Putamen (tissue), 1 donor: ENCODE measurements at regions not wholly inside any gene's neighbourhood (a gene's known extent, or its start where the extent isn't known, plus 50 kb on each side); places are given as distances from the start of the nearest gene placed in this dataset.
"Not testable (repeated sequence)": the region's sequence is repeated elsewhere in the genome, so short reads cannot be mapped to it uniquely, and the experiment has no call there.

Source experiments
- DNase-seq: peaks from one replicate; pipeline ENCODE4 v3.0.0-alpha.2; 2016; ENCODE audit warnings: low spot score

DNA sequence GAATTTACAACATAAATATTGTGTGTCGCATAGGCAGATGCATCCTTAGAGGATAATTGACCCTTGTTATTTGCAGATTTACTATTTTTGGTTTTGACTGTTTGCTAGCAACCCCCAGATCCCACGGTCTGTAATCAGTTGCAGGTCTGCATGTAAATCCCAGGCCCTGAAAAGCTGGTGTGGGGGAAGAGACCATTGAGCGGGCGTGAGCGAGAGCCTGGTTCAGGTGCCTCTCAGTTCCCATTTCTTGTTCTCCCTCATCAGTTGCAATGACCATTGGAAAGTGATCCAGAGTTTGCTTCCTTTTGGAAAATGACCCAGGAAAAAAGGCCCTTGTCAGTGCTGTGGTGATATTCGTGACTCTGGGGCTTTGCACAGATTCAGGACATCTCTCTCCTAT lies 238.9 kb downstream of the UACA start:
- no peak for DNase-seq

DNA sequence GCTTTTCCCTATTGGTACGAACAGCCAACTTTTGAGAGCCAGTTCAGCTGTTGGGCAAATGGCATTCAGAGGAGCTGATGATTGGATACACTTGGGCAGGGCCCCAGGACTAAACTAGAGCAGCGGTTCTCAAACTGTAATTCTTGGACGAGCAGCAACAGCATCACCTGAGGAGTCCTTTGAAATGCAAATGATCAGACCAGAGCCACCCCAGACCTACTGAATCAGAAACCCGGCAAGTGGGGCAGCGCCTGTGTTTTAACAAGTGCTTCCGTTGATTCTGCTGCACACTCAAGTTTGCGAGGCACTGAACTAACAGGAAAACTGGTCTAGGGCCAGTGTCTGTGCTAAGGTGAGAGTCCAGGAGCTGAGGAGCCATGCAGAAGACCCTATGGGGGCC lies 239.7 kb downstream of the UACA start:
- no peak for DNase-seq

DNA sequence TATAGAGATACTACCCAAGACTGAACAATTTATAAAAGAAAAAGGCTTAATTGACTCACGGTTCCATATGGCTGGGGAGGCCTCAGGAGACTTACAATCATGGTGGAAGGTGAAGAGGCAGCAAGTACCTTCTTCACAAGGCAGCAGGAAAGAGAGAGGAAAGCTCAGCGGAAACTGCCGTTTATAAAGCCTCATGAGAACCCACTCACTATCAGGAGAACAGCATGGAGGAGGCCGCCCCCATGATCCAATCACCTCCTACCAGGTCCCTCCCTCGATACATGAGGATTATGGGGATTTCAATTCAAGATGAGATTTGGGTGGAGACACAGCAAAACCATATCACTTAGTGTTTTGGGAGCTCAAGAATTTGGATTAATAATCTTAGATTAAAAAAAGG lies 240.2 kb downstream of the UACA start:
- DNase-seq: no peak

DNA sequence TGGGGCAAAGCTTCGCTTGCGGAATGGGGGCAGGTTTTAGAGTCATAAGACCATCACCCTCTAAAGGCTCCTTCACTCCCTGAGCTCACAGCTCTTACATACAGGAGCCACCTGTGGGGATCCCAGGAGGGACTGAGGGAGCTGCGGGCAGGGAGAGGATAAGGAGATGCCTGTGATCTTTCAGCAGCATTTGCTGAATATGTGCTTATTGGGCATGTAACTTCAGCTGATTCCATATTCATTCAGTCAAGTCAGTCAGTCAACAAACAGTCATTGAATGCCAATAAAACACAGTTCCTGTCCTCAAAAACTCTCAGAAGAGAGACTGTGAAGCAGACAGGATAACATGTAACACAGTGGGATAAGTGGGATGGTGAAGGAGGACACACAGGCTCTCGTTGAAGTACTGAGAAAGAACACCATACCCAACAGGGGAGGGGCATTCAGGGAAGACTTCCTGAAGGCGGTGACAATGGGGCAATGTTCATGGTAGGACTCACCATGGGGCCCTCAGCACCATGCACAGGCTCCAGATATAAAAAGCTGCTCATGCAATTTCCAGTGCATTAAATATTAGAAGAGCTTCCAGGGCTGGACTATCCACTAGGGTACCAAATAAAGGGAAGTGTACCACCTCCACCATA lies 240.9 kb downstream of the UACA start:
- DNase-seq: no peak

DNA sequence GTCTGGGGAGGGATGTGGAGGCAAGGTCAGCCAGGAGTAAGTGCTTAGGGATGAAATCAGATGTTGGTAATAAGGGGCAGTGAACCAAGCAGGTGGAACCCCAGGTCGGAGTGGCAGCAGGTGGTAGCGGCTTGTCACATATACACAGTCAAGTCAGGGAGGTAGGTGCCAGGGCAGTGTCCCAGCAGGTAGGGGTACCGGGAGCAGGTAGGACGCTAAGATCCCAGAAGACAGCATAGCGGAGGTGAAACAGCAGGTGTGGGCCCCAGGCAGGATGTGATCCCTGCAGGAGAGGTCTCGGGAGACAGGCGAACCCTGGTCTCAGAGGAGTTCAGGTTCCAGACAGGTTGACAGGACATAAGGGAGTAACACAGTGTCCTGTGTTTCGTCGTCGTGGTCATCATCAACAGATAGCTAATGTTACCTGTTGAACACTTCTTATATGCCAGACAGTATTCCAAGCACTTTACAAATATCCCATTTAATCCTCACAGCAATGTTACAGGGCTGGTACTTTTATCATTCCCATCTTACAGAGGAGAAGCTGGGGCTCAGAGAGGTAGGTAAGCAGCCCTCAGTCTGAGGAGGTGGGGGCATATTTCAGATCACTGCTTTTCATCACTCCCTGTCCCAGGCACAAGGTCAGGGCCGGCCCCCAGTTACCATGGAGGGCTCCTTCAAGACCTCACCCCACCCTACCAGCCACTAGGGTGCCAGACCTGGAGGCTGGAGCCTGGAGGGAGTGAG lies 241.6 kb downstream of the UACA start:
- DNase-seq: no peak

DNA sequence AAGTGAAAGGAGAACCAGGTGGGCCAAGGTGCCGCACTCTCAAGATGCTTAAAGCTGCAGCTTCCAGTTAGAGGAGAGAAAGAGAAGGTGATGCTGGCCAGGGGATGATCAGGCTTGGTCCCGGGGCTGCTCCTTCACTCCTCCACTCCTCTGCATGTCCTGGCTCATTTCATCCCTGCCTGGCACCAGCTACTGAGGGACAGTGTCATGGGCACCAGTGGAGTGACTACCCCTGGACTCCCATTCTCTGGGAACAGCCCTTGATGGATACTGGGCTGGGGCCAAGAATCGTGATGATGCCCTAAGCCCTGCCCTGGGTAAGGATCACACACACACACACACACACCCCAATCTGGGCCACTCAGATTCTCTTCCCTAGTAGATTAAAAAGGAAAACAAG lies 243.7 kb downstream of the UACA start:
- DNase-seq: no peak

DNA sequence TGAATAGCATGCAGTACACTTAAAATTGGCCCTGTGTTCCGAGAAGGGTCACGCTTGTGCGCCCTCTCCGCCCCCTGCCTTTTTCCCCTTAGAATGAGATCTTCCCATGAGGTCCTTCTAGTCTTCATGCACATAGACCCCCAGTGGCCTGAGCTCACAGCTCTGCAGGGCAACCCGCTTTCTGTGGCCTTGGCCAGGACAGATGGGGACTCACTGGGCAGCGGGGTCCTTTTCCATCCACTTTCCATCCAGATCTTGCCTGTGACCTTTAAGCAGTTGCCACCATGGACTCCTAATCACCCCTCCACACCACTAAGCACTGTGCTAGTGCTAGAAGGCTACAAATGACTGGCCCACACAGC lies 244.4 kb downstream of the UACA start:
- DNase-seq: no peak

DNA sequence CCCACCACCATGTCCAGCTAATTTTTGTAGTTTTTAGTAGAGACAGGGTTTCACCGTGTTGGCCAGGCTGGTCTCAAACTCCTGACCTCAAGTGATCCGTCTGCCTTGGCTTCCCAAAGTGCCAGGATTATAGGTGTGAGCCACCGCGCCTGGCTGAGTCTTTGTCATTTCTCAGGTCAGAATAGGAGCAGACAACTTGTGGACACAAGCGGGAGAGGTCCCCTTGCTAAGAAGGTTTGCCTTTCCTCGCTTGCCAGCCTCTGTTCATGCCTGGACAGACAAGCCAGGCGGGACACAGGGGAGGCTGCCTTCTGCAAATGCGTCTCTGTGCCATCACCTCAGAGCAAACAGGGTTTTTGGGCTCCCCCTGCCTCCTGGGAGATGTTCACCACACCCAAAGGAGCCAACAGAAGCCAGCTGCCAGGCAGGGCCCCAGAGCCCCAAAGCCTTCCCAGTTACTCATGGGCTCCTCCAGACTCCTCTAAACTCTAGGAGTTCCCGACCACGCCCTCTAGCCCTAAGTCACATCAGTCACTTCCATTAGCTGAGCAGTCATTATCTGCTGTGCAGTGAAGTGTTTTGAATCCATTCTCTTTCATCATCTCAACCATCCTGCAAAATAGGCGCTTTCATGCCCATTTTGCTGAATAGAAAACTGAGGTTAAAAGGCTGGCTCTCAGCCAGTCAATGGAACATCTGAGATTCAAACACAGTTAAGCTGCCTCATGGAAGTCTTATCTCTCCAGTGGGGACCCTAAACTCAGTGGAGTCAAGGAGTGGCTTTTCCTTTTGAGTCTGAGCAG lies 245.0 kb downstream of the UACA start:
- DNase-seq: no peak

DNA sequence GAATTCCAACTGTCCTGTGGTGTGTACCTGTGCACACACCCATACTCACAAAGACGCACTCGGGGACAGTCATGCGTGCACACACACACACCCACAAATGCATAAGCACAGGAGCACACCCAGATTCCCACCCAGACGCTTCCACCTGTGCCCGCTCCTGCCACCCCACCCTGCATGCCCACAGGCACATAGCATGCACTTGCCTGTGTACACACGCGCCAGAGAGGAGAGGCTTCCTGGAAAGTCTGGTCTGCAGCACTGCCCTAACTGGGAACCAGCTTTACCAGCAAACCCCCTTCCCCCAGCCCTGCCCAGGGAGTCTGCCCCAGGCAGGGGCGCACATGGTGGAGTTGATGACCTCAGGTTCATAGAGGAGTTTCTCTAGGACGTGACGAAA lies 246.2 kb downstream of the UACA start:
- no peak for DNase-seq

DNA sequence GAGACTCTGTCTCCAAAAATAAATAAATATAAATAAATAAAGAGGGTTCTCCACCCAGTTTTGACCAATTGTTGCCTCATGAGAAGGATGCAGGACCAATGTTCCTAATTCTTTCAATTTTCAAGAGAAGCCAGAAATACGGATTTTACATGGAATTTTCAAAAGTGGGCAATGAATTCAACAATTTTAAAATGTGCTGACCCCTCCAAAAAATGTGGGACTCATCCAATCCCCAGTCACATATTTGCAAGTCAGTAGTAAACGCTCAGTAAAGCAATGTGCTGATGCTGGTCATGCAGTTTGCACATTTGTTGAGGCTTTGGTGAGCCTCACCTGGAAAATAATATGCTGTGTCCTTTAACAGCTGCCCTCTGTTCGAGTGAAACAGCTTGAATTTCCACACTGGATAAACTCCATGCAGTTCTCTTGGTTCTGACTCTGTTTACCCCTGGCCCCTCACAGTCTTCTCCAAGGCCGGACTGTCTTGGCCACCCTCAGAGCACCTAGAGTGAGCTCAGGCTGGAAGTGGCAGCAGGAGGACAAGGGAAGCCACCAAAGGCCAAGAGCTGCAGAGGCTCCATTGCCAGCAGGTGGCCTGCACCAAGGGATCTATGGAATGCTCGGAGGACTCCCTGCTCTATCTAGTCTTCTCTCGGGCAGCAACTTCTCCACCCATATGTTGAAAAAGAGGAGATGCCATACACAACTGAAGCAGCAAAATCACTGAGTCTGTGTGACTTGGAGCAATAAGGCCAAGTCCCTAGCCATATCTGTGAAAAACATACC lies 246.8 kb downstream of the UACA start:
- DNase-seq: no peak

DNA sequence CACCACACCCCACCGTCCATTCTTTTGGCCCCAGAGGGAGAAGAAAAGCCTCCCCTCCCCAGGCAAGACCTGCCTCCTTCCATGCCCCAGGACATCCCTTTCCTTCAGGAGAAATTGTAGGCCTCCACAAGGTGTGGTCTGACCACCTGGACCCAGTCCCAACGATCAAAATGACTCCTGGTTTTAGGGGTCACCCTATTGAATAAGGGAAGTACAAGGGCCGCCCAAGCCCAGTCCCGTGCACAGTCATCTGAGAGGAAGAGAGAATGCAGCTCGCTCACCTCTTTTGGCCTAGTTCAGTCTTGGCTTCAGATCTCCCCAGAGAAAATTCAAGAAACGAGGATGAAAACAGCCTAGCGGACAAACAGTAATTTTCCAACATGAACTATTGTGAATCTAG lies 249.1 kb downstream of the UACA start:
- DNase-seq: no peak

DNA sequence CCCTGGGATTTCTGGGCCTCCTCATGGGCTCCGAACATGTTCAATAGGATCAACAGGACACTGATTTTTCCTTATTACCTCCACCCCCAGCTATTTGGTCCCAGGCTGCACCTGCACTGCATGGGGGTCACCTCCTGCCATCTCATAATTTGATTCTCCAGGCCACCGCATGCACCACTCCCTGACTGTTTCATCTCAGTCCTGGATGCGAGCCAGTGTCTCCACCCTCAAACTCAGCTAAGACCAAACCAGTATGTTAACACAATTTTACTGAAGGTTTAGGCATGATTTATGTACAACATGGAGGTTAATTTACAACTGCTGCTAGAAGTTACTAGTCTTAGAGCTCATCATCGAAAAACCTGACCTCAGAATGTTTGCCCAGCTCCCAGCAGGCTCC lies 249.5 kb downstream of the UACA start:
- no peak for DNase-seq

DNA sequence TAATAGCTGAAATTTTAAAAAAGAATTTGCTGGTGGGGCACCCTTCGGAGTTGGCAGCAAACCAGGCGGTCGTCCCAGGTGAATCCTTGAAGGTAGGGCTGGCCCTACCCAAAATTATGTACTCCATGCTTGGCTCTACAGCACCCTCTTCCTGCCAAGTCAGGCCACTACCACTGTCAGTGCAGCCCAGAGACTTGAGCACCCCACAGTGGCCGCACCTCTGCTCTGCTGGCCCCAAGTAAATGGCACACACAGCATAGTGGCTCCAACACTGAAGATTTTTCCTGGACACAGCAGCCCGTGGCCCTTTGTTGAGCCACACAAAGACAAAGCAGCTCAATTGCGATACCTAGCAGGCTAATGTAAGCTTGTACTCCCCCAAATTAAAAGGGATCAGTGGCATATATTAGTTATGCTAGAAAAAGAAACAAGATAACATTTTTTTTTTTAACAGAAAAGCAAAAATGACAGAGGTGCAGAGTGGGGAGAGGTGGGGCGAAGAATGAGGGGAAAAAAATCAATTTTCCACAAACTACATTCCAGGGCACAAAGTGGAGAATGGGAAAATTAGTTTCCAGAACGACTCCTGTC lies 250.5 kb downstream of the UACA start:
- no peak for DNase-seq

DNA sequence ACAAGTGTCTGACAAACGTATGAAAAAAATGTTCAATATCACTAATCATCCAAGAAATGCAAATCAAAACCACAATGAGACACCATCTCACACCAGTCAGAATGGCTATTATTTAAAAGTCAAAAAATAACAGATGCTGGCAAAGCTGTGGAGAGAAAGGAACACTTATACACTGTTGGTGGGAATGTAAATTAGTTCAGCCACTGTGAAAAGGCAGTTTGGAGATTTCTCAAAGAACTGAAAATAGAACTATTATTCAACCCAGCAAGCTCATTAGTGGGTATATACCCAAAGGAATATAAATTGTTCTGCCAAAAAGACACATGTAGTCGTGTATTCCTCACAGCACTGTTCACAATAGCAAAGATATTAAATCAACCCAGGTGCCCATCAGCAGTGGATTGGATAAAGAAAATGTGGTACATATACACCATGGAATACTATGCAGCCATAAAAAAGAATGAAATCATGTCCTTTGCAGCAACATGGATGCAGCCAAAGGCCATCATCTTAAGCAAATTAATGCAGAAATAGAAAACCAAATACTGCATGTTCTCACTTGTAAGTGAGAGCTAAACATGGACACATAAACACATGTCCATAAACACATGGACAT lies 251.3 kb downstream of the UACA start:
- not testable (repeated sequence) for DNase-seq

DNA sequence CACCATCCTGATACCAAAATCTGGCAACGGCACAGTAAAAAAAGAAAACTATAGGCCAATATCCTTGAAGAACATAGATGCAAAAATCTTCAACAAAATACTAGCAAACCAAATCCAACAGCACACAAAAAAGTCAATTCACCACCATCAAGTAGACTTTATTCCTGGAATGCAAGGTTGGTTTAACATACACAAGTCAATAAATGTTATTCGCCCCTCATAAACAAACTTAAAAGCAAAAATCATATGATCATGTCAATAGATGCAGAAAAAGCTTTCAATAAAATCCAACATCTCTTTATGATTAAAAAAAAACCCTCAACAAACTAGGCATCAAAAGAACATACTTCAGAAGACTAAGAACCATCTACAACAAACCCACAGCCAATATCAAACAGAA lies 252.9 kb downstream of the UACA start:
- DNase-seq: no peak

DNA sequence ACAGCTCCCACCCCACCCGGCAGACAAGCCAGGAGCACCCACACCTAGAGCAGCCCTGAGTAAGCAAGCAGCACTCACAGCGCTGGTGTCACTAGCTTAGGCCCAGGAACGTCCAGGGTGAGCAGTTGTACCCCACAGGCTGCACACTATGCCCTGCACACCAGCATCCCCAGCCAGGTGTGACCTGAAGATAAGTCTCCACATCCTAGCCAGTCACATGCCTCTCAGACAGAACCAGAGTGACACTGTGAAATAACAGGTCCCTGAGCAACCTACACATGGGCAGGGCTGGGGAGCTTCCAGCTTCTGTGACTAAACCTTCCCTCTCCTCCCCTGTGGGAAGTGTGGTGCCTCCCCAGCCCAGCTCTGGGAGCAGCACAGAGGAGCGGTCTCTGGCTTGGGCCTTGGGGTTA lies 253.6 kb downstream of the UACA start:
- no peak for DNase-seq

DNA sequence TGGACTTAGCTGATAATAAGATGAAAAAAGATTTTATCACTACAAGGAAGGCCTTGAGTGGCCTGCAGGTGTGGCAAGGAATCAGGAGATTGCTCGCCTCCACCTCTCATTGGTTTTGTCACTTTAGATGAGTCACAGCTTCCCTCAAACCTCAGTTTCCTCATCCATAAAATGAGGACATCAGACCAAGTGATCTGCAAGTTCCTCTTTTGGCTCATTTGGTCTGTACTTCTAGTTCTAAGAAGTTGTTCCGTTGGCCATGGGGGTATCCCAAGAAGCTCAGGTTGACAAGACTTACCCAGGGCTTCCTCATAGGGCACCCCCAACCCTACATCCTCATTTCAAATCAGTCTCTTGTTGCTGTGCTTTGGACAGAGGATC lies 254.1 kb downstream of the UACA start:
- no peak for DNase-seq

DNA sequence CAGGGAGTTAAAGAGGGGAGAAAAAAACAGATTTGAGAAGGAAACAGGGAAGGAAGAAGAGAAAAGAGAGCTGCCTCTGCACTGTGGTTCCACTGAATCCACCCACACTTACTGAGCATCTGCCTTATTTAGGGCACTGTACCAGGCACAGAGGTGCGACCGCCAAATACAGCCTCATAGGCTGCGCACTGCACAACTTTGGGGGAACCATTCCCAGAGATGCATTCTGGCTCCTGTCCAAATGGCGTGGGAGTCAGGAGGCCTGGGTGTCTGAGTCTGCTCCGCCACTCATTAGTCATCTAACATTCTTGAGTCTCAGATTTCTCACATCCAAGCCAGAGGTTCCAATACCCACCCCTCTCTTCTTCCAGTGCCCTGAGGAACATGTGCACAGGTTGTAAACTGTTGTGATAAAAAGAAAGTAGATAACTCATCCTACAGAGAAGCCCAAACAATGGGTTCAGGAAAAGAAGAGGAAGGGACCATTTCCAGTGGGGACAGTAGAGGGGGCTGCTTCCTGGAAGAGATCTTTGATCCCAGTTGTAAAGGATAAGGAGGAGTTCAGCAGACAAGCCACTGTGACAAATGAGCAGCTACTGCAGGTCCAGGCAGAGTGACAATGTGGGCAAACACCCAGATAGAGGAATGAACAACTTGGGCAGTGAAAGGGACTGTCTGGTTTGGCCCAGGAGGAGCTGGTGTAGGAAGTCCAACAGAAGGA lies 254.6 kb downstream of the UACA start:
- no peak for DNase-seq

DNA sequence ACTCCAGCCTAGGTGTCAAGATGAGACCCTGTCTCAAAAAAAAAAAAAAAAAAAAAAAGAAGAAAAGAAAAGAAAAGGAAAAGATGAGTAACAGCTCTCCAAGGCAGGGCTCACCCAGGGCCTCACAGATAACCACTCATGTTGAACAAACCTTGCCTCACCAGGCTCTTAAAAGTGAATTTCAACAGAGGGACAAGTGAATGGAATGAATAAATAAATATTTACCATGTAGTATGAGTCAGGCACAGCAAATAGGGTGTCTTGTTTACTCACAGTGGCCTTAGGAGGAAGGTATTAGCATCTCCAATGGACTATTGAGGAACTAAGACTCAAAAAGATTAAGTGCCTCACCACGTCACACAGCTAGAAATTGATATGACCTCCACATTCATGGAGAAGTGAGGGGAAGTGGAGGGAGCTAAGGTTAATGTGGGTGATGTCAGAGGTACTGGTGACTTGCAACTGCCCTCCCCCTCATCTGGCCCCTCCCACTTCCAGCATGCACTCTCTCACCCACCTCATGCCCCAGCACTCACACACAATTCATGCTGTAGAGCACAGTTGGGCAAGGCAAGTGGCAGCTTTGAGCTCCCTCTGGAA lies 255.5 kb downstream of the UACA start:
- DNase-seq: no peak
